Upper lobe of left lung (tissue), 4 donors: ENCODE measurements at regions not wholly inside any gene's neighbourhood (a gene's known extent, or its start where the extent isn't known, plus 50 kb on each side); places are given as distances from the start of the nearest gene placed in this dataset.

ENCODE experiments used
- EP300 ChIP-seq, 4 donors: sonication (generic); formaldehyde crosslinking; IDR thresholded peaks; one replicate each; pipeline ENCODE4 v1.5.1; 2017; ENCODE audit warnings: antibody characterized with exemption in 4 of 4, control low read depth in 2 of 4
- POLR2A ChIP-seq, 4 donors: fragments of 450-650 bp; IDR thresholded peaks; one replicate each; pipeline ENCODE4 v1.5.1; 2016 to 2017; ENCODE audit warnings: antibody characterized with exemption in 4 of 4, mild to moderate bottlenecking in 2 of 4
- TF ChIP-seq, protein P1 (sequence below), 6 experiments: fragments of 450-650 bp in 4 of 6; fragments of 200-600 bp in 2 of 6; sonication (generic) in 2 of 6; IDR thresholded peaks; one replicate each; pipeline ENCODE4 v1.5.1; 2016 to 2019; ENCODE audit warnings: antibody characterized with exemption in 6 of 6

DNA sequence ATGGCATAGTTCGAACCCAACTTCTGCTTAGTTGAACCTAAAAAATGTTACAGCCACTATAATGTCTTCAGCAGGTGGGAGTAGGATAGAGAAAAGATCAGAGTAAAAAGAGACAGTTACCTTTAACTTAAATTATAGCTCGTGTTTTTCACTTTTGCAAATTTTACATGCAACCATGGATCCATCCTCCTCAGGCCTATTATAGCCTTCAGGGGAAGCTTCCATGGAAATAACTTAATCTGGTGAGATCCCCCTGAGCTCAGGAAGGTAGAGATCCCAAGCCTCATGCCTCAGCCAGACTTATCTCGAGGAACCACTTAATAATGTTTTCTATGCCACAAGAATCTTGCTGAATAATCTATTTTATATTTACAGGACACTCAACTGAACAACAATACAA, 159.4 kb upstream of the FAM3C start:
- no peak for TF ChIP-seq POLR2A (IDR thresholded peaks at IDR 0.05)
- TF ChIP-seq, protein P1, sequence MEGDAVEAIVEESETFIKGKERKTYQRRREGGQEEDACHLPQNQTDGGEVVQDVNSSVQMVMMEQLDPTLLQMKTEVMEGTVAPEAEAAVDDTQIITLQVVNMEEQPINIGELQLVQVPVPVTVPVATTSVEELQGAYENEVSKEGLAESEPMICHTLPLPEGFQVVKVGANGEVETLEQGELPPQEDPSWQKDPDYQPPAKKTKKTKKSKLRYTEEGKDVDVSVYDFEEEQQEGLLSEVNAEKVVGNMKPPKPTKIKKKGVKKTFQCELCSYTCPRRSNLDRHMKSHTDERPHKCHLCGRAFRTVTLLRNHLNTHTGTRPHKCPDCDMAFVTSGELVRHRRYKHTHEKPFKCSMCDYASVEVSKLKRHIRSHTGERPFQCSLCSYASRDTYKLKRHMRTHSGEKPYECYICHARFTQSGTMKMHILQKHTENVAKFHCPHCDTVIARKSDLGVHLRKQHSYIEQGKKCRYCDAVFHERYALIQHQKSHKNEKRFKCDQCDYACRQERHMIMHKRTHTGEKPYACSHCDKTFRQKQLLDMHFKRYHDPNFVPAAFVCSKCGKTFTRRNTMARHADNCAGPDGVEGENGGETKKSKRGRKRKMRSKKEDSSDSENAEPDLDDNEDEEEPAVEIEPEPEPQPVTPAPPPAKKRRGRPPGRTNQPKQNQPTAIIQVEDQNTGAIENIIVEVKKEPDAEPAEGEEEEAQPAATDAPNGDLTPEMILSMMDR (IDR thresholded peaks at IDR 0.05), result no peak
- no peak for TF ChIP-seq EP300 (IDR thresholded peaks at IDR 0.05)
